Mammary epithelial cell (primary cell): ENCODE measurements at regions not wholly inside any gene's neighbourhood (a gene's known extent, or its start where the extent isn't known, plus 50 kb on each side); places are given as distances from the start of the nearest gene placed in this dataset.

Experiments used
- CTCF ChIP-seq, 2 donors: IDR thresholded peaks in 1 of 2; conservative IDR thresholded peaks in 1 of 2; 2 replicates each; pipeline ENCODE4 v1.5.1; 2011 to 2012; ENCODE audit warnings: inconsistent platforms in 2 of 2, low read length in 2 of 2, mild to moderate bottlenecking in 2 of 2, control low read depth in 1 of 2, low read depth in 1 of 2; ENCODE audit not compliant: insufficient read depth in 1 of 2; ENCODE audit errors: extremely low read depth in 1 of 2
- EZH2 ChIP-seq: IDR thresholded peaks from 2 replicates; pipeline ENCODE4 v1.6.1; 2012; ENCODE audit warnings: low read length, inconsistent platforms, borderline replicate concordance

GRCh38 chr1:221335161-221336101 is 406.5 kb downstream of the DUSP10 start:
- no peak for TF ChIP-seq EZH2
- TF ChIP-seq CTCF (conservative IDR thresholded peaks at IDR 0.05 in 1 of 2, IDR thresholded peaks at IDR 0.05 in 1 of 2; ENCODE audit: extremely low read depth in 1 of 2, insufficient read depth in 1 of 2, low read depth in 1 of 2, low read length in 2 of 2) = no peak
